COLO668 (cell line): ENCODE measurements at regions not wholly inside any gene's neighbourhood (a gene's known extent, or its start where the extent isn't known, plus 50 kb on each side); places are given as distances from the start of the nearest gene placed in this dataset.
"Not testable (repeated sequence)": the region's sequence is repeated elsewhere in the genome, so short reads cannot be mapped to it uniquely, and the experiment has no call there.

Source experiments
- DNase-seq: peaks from one replicate; lab custom pipeline; 2025; ENCODE audit not compliant: unreplicated experiment; lab: John Stamatoyannopoulos, UW

GRCh38 chr6:90915224-90915915, 328.5 kb upstream of the MAP3K7 start:
- no peak for DNase-seq

GRCh38 chr6:90914312-90914711, 327.4 kb upstream of the MAP3K7 start:
- no peak for DNase-seq

- no peak for DNase-seq
Observed at GRCh38 chr6:90913266-90913960, 326.5 kb upstream of the MAP3K7 start.

GRCh38 chr6:90911642-90912041, 324.8 kb upstream of the MAP3K7 start:
- DNase-seq = no peak

GRCh38 chr6:90910893-90911292, 324.0 kb upstream of the MAP3K7 start:
- DNase-seq = no peak

- no peak for DNase-seq
Observed at GRCh38 chr6:90907931-90908655, 321.2 kb upstream of the MAP3K7 start.

GRCh38 chr6:90905351-90905750, 318.5 kb upstream of the MAP3K7 start:
- DNase-seq = peak; percentile 2

- DNase-seq = no peak
Observed at GRCh38 chr6:90900034-90900433, 313.2 kb upstream of the MAP3K7 start.

- no peak for DNase-seq
Observed at GRCh38 chr6:90898763-90899162, 311.9 kb upstream of the MAP3K7 start.

GRCh38 chr6:90896075-90896547, 309.2 kb upstream of the MAP3K7 start:
- DNase-seq = no peak

GRCh38 chr6:90895299-90896074, 308.6 kb upstream of the MAP3K7 start:
- DNase-seq = no peak

GRCh38 chr6:90894285-90895130, 307.6 kb upstream of the MAP3K7 start:
- no peak for DNase-seq

- no peak for DNase-seq
Observed at GRCh38 chr6:90893400-90893799, 306.5 kb upstream of the MAP3K7 start.

- no peak for DNase-seq
Observed at GRCh38 chr6:90892271-90892670, 305.4 kb upstream of the MAP3K7 start.

GRCh38 chr6:90891355-90891754, 304.5 kb upstream of the MAP3K7 start:
- no peak for DNase-seq

GRCh38 chr6:90890683-90891330, 303.9 kb upstream of the MAP3K7 start:
- no peak for DNase-seq

GRCh38 chr6:90887764-90888163, 300.9 kb upstream of the MAP3K7 start:
- no peak for DNase-seq

- DNase-seq = no peak
Observed at GRCh38 chr6:90885611-90886056, 298.8 kb upstream of the MAP3K7 start.

GRCh38 chr6:90885137-90885536, 298.3 kb upstream of the MAP3K7 start:
- DNase-seq = not testable (repeated sequence)

- DNase-seq = no peak
Observed at GRCh38 chr6:90877616-90878015, 290.7 kb upstream of the MAP3K7 start.
